Ovary (tissue), 7 donors: ENCODE measurements at regions not wholly inside any gene's neighbourhood (a gene's known extent, or its start where the extent isn't known, plus 50 kb on each side); places are given as distances from the start of the nearest gene placed in this dataset.
"Not testable (repeated sequence)": the region's sequence is repeated elsewhere in the genome, so short reads cannot be mapped to it uniquely, and the experiment has no call there.

Experiments used
- DNase-seq, 5 donors: peaks; one replicate each; pipeline ENCODE4 v3.0.0-alpha.2; 2019 to 2020
- H3K27ac ChIP-seq, 2 donors: fragments of 200-600 bp; one replicate each; pipeline versions ENCODE4 v1.5.1 to v1.8.0; 2019 to 2022
- H3K27me3 ChIP-seq: fragments of 200-600 bp; one replicate; pipeline ENCODE4 v1.8.0; 2022
- H3K36me3 ChIP-seq: fragments of 200-600 bp; sonication (generic); one replicate; pipeline ENCODE4 v1.5.1; 2019
- H3K4me1 ChIP-seq: one replicate; pipeline ENCODE4 v1.8.1; 2013; ENCODE audit warnings: mild to moderate bottlenecking, moderate library complexity; ENCODE audit not compliant: insufficient read depth
- H3K4me3 ChIP-seq: fragments of 200-600 bp; sonication (generic); one replicate; pipeline ENCODE4 v1.5.1; 2017
- H3K9me3 ChIP-seq, 2 donors: fragments of 200-600 bp in 1 of 2; sonication (generic) in 1 of 2; one replicate each; pipeline versions ENCODE4 v1.5.1 to v1.8.1; 2013 to 2019; ENCODE audit warnings: mild to moderate bottlenecking in 1 of 2, moderate library complexity in 1 of 2
- CTCF ChIP-seq, 3 donors: fragments of 450-650 bp in 2 of 3; fragments of 200-600 bp in 1 of 3; IDR thresholded peaks; one replicate each; pipeline versions ENCODE4 v1.5.1 to v1.8.0; 2016 to 2022; ENCODE audit warnings: antibody characterized with exemption in 3 of 3, mild to moderate bottlenecking in 1 of 3
- EP300 ChIP-seq: sonication (generic); formaldehyde crosslinking; IDR thresholded peaks from one replicate; pipeline ENCODE4 v1.6.1; 2017; ENCODE audit warnings: antibody characterized with exemption
- POLR2A ChIP-seq: fragments of 450-650 bp; IDR thresholded peaks from one replicate; pipeline ENCODE4 v1.6.1; 2017; ENCODE audit warnings: antibody characterized with exemption, mild to moderate bottlenecking, moderate library complexity
- WGBS, 3 donors: extraction: QIAGEN DNeasy Blood & Tissue Kit in 1 of 3; methylation state at CpG; one replicate each; pipeline versions ENCODE4 v1.1.5 to v1.1.7; 2013 to 2017; 5-methylcytosine and 5-hydroxymethylcytosine counted together
- intact Hi-C, 4 donors: fragments of 100-400 bp; cut with DNase I; formaldehyde crosslinking; loops; one replicate each; pipeline versions ENCODE4 v1.11.0 to v1.15.1; 2022 to 2023
- donor health status: DM: no; HTN: no; CAD: no; lungs with moderate emphysema.
- donor health status: DM: no; HTN: no; CAD: no.
- donor health status: Bipolar disorder and iron deficiency.
- donor health status: DM: no; HTN: no; CAD: no.
- donor health status: DM: yes; HTN: yes; CAD: no.

- Histone ChIP-seq H3K4me1 (no peaks in the 10 kb centered on the region), H3K4me3 (no peak overlapping the region), H3K27ac (no peak overlapping the region), H3K9me3 (no peaks in the 10 kb centered on the region), H3K27me3 (no peaks in the 10 kb centered on the region), H3K36me3 (no peaks in the 10 kb centered on the region)
- WGBS, 3 donors, result 57 to 64% (median 58%) methylated on average over 7 of the region's 7 CpGs
- intact Hi-C loops, result loop anchor here in 1 of 4 donors (10.0 kb wide), 1 partner anchor 71 kb away; no protein-coding TSS in a partner anchor
- TF ChIP-seq EP300 (no peak), POLR2A (no peak)
- DNase-seq, result no peak
Observed at GRCh38 chr15:62325597-62325996, 160.5 kb upstream of the C2CD4B start.

GRCh38 chr15:62326460-62327011 lies 161.5 kb upstream of the C2CD4B start:
- Histone ChIP-seq H3K4me1 (no peaks in the 10 kb centered on the region), H3K27ac (no peak overlapping the region), H3K4me3 (no peak overlapping the region), H3K9me3 (no peaks in the 10 kb centered on the region), H3K27me3 (no peaks in the 10 kb centered on the region), H3K36me3 (no peaks in the 10 kb centered on the region)
- DNase-seq, result no peak
- intact Hi-C loops, result loop anchor here in 1 of 4 donors (10.0 kb wide), 1 partner anchor 72 kb away; no protein-coding TSS in a partner anchor
- TF ChIP-seq CTCF (IDR thresholded peaks at IDR 0.05) (no peak), EP300 (no peak)
- 77 to 87% (median 79%) methylated on average over 3 of the region's 3 CpGs for WGBS, 3 donors

- intact Hi-C loops, result loop anchor here in 1 of 4 donors (10.0 kb wide), 1 partner anchor 73 kb away; no protein-coding TSS in a partner anchor
Observed at GRCh38 chr15:62327406-62327805, 162.3 kb upstream of the C2CD4B start.

GRCh38 chr15:62332472-62332871 lies 167.4 kb upstream of the C2CD4B start:
- H3K36me3 ChIP-seq, H3K27me3 ChIP-seq, H3K9me3 ChIP-seq, DNase-seq, H3K4me1 ChIP-seq, H3K4me3 ChIP-seq, intact Hi-C loops, H3K27ac ChIP-seq: not testable (repeated sequence)
- 95 to 98% (median 96%) methylated on average over 4 to 22 of the region's 29 CpGs for WGBS, 3 donors

More at GRCh38 chr15:62327406-62327805, 162.3 kb upstream of the C2CD4B start:
- no peaks in the 10 kb centered on the region for H3K4me1 ChIP-seq
- no peak for TF ChIP-seq POLR2A
- TF ChIP-seq CTCF (IDR thresholded peaks at IDR 0.05), result no peak
- TF ChIP-seq EP300, result no peak
- WGBS, 3 donors, result 39 to 57% (median 43%) methylated on average over 5 of the region's 5 CpGs
- H3K36me3 ChIP-seq, result no peaks in the 10 kb centered on the region
- H3K27ac ChIP-seq, result no peak overlapping the region
- H3K27me3 ChIP-seq, result no peaks in the 10 kb centered on the region
- H3K4me3 ChIP-seq, result no peak overlapping the region
- DNase-seq, result no peak
- H3K9me3 ChIP-seq, result no peaks in the 10 kb centered on the region

- Histone ChIP-seq H3K27me3 (no peaks in the 10 kb centered on the region), H3K36me3 (no peaks in the 10 kb centered on the region), H3K27ac (no peak overlapping the region), H3K9me3 (no peaks in the 10 kb centered on the region), H3K4me3 (no peak overlapping the region), H3K4me1 (no peaks in the 10 kb centered on the region)
- no peak for TF ChIP-seq CTCF (IDR thresholded peaks at IDR 0.05)
- no peak for TF ChIP-seq POLR2A
- no peak for TF ChIP-seq EP300
- intact Hi-C loops, result no loop called here
- DNase-seq, result no peak
Observed at GRCh38 chr15:62334536-62334935, 169.5 kb upstream of the C2CD4B start.
